Epithelial cell of proximal tubule (primary cell): ENCODE measurements at regions not wholly inside any gene's neighbourhood (a gene's known extent, or its start where the extent isn't known, plus 50 kb on each side); places are given as distances from the start of the nearest gene placed in this dataset.
"Not testable (repeated sequence)": the region's sequence is repeated elsewhere in the genome, so short reads cannot be mapped to it uniquely, and the experiment has no call there.

Experiments
- DNase-seq: peaks from one replicate; pipeline ENCODE4 v3.0.0-alpha.2; 2011; ENCODE audit warnings: low read depth
- H3K4me3 ChIP-seq: 2 replicates; pipeline ENCODE4 v1.5.1; 2011; ENCODE audit warnings: low read depth, mild to moderate bottlenecking, low read length
- TF ChIP-seq, protein P1 (sequence below): conservative IDR thresholded peaks from 2 replicates; pipeline ENCODE4 v1.5.1; 2012; ENCODE audit warnings: low read depth, mild to moderate bottlenecking, low read length

DNA sequence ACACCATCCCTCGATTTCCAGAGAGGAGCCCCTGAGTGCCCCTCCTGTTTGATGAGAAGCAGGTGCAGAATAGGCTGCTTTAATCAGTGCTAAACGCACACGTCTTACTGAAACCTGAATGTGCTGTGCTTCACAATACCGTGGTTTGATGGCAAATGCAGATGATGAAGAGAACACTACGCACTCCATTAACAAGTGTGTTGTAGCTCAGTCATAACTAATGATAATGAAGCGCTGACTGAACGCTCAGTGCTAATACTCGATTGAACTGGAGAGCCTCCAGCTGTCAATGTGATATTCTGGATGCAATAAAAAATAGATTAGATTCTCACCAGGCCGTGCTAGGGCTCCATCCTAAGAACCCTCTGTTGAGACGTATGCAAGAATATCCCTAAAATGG lies 279.7 kb upstream of the PLPP4 start:
- no peak for DNase-seq
- no peak overlapping the region for H3K4me3 ChIP-seq
- TF ChIP-seq, protein P1, sequence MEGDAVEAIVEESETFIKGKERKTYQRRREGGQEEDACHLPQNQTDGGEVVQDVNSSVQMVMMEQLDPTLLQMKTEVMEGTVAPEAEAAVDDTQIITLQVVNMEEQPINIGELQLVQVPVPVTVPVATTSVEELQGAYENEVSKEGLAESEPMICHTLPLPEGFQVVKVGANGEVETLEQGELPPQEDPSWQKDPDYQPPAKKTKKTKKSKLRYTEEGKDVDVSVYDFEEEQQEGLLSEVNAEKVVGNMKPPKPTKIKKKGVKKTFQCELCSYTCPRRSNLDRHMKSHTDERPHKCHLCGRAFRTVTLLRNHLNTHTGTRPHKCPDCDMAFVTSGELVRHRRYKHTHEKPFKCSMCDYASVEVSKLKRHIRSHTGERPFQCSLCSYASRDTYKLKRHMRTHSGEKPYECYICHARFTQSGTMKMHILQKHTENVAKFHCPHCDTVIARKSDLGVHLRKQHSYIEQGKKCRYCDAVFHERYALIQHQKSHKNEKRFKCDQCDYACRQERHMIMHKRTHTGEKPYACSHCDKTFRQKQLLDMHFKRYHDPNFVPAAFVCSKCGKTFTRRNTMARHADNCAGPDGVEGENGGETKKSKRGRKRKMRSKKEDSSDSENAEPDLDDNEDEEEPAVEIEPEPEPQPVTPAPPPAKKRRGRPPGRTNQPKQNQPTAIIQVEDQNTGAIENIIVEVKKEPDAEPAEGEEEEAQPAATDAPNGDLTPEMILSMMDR: no peak

DNA sequence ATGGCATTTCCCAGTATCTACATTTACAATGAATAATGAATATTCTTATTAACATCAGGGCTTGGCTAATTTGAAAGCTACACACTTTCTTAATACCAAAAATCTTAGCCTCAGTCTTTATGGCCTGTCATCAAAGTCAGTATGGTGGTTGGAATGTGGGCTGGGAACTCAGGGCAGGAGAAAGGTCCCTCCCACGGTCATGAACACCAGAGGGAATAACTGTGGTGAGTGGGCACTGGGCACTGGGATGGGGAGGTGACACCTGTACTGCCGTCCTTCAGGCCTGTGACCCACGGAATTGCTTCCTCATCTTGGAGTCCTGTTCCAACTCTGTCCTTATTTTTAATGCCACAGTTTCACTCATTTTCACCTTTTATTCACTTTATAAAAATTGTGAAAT lies 276.9 kb upstream of the PLPP4 start:
- no peak overlapping the region for H3K4me3 ChIP-seq
- TF ChIP-seq, protein P1: no peak
- no peak for DNase-seq

DNA sequence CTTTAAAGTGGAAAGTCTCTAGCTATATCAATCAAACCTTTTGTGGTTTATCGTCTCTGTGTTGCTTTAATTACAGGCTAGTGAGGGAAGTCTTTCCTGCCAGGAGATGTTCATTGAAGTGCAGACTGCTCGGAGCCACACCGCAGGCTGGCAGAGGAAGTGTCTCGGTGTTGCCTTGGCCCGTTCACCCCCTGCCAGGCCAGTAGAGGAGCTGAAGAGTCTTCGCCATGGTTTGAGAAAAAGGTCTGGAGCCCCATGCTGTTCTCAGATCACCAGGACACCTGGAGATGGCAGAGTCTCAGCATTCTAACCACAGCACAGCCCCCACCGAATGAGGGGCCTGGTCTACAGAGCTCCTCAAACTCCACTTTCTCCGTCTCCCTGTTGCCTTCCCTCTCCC lies 275.9 kb upstream of the PLPP4 start:
- TF ChIP-seq, protein P1: no peak

DNA sequence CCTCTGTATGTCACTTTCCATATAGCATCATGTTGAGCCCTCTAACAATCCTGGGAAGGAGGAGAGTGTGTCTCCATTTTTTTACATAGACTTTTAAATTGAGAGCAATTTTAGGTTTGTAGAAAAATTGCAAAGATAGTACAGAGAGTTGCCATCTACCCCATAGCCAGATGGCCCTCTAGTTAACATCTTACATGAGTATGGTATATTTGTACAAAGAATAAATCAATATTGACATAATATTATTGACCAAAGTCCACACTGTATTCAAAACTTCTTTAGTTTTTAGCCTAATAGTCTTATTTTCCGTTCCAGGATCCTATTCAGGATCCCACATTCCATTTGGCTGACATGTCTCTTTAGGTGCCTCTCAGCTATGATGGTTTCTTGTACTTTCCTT lies 274.6 kb upstream of the PLPP4 start:
- TF ChIP-seq, protein P1: no peak
- DNase-seq: no peak
- H3K4me3 ChIP-seq: no peak overlapping the region

More for the DNA sequence above, 275.9 kb upstream of the PLPP4 start:
- no peak for DNase-seq
- H3K4me3 ChIP-seq: no peak overlapping the region

DNA sequence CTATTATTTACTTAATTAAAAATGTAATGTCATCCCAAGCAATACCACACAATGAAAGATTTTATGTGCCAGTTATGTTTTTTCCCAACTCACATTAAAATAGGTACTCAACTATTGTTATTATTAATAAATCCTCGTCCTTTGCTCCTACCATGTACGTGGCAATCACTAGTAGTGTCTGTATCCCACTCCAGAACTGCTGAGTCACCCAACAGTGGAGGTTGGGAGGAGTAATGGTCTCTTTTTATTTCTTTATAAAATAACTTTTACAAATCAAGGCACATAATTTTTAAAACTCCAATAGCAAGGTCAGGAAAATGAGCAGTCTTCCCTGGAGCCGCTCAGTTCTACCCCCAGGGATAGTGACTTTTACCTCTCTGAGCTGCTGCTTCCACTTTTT lies 273.5 kb upstream of the PLPP4 start:
- H3K4me3 ChIP-seq: no peak overlapping the region
- DNase-seq: no peak
- TF ChIP-seq, protein P1: no peak

DNA sequence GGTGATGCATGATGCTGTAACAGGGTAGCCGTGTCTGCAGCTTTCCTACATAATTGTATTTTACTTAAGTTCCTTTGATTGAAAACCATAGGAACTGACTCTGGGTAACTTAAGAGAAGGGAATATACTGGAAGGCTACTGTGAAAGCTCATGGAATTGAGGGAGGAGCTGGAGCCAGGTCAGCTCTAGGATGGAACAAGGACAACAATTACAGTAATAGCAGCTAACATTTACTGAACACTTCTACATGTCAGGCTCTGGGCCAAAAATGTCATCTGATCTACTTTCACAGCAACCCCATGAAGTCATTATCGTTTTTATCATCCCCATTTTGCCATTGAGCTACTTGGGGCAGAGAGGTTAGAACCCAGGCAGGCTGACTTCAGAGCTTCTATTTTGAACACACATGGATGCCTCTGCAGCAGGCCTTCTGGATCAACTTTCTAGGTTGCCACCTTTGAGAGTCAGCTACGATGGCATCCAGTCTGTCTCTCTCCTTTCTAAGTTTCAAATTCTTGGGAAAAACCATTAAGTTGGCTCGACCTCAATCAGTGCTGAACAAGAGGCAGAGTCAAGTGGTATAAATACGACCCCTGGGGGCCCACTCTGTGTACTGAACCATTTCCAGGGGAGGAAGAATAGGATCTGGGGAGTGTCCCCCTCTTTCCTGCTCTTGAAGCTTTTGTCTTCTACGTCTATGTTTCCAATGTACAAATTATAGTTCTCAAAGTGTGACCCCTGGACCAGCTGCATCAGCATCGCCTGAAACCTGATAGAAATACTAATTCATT lies 272.3 kb upstream of the PLPP4 start:
- DNase-seq: no peak
- TF ChIP-seq, protein P1: no peak
- H3K4me3 ChIP-seq: no peak overlapping the region

DNA sequence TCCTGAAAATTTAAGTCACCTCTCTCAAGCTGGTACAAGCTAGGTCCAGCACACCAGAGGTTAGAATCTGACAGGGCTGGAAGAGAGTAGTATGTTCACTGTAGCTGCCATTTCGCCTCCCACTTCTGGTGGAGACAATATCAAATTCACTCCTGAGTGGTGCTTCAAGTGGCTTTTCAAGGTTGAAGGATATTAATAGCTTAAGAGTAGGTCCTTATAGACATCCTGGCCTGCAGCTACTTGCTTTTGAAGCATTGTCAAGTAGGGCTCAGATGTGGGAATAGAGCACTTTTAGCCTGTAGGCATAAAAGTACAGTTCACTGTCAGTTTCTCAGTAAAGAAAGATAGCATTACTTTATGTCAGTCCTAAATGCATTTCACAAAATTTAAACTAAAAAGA lies 270.5 kb upstream of the PLPP4 start:
- TF ChIP-seq, protein P1: no peak
- no peak overlapping the region for H3K4me3 ChIP-seq
- no peak for DNase-seq

DNA sequence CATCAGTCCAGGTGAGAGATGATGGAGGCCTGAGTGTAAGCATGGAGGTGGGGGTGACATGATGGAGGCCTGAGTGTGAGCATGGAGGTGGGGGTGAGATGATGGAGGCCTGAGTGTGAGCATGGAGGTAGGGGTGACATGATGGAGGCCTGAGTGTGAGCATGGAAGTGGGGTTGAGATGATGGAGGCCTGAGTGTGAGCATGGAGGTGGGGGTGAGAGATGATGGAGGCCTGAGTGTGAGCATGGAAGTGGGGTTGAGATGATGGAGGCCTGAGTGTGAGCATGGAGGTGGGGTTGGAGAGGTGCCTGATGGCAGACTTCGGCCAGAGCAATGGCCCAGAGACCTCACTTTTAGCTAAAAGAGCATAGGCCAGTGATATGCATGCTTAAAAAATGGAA lies 269.9 kb upstream of the PLPP4 start:
- not testable (repeated sequence) for DNase-seq

More for the DNA sequence above, 269.9 kb upstream of the PLPP4 start:
- H3K4me3 ChIP-seq: not testable (repeated sequence)
